ENCODE measurements at regions not wholly inside any gene's neighbourhood (a gene's known extent, or its start where the extent isn't known, plus 50 kb on each side); places are given as distances from the start of the nearest gene placed in this dataset.

GRCh38 chr2:67707896-67708295 lies 310.8 kb downstream of the ETAA1 start:
- H3K9ac ChIP-seq (ENCODE audit: low read length in 2 of 2): no peak overlapping the region
- H3K9me3 ChIP-seq (ENCODE audit: control insufficient read depth in 2 of 2, low read length in 2 of 2): no peaks in the 10 kb centered on the region
- no peaks in the 10 kb centered on the region for H3K4me1 ChIP-seq (ENCODE audit: control insufficient read depth, insufficient read depth, low read length)
- no peak overlapping the region for H3K4me3 ChIP-seq (ENCODE audit: low read length in 2 of 2)
- no peak overlapping the region for H3K27ac ChIP-seq (ENCODE audit: low read length)
- H3K36me3 ChIP-seq (ENCODE audit: control insufficient read depth in 2 of 2, insufficient read depth in 2 of 2, low read length in 2 of 2): no peaks in the 10 kb centered on the region
- no peaks in the 10 kb centered on the region for H3K27me3 ChIP-seq (ENCODE audit: control insufficient read depth in 1 of 2, insufficient read depth in 2 of 2, low read length in 2 of 2)

- no peak overlapping the region for H3K4me3 ChIP-seq (ENCODE audit: low read length in 2 of 2)
- H3K36me3 ChIP-seq (ENCODE audit: control insufficient read depth in 2 of 2, insufficient read depth in 2 of 2, low read length in 2 of 2): no peaks in the 10 kb centered on the region
- H3K9me3 ChIP-seq (ENCODE audit: control insufficient read depth in 2 of 2, low read length in 2 of 2): no peaks in the 10 kb centered on the region
- no peak overlapping the region for H3K27ac ChIP-seq (ENCODE audit: low read length)
- H3K27me3 ChIP-seq (ENCODE audit: control insufficient read depth in 1 of 2, insufficient read depth in 2 of 2, low read length in 2 of 2): no peaks in the 10 kb centered on the region
- no peaks in the 10 kb centered on the region for H3K4me1 ChIP-seq (ENCODE audit: control insufficient read depth, insufficient read depth, low read length)
- H3K9ac ChIP-seq (ENCODE audit: low read length in 2 of 2): no peak overlapping the region
Measured at GRCh38 chr2:67709835-67710234, 312.7 kb downstream of the ETAA1 start.

GRCh38 chr2:67712484-67712883 lies 315.4 kb downstream of the ETAA1 start:
- Histone ChIP-seq H3K4me3 (ENCODE audit: low read length in 2 of 2) (no peak overlapping the region), H3K9ac (ENCODE audit: low read length in 2 of 2) (no peak overlapping the region), H3K36me3 (ENCODE audit: control insufficient read depth in 2 of 2, insufficient read depth in 2 of 2, low read length in 2 of 2) (no peaks in the 10 kb centered on the region), H3K9me3 (ENCODE audit: control insufficient read depth in 2 of 2, low read length in 2 of 2) (no peaks in the 10 kb centered on the region), H3K4me1 (ENCODE audit: control insufficient read depth, insufficient read depth, low read length) (no peaks in the 10 kb centered on the region), H3K27me3 (ENCODE audit: control insufficient read depth in 1 of 2, insufficient read depth in 2 of 2, low read length in 2 of 2) (no peaks in the 10 kb centered on the region), H3K27ac (ENCODE audit: low read length) (no peak overlapping the region)

GRCh38 chr2:67713376-67713775 lies 316.2 kb downstream of the ETAA1 start:
- Histone ChIP-seq H3K27me3 (ENCODE audit: control insufficient read depth in 1 of 2, insufficient read depth in 2 of 2, low read length in 2 of 2) (no peaks in the 10 kb centered on the region), H3K9me3 (ENCODE audit: control insufficient read depth in 2 of 2, low read length in 2 of 2) (no peaks in the 10 kb centered on the region), H3K4me3 (ENCODE audit: low read length in 2 of 2) (no peak overlapping the region), H3K27ac (ENCODE audit: low read length) (no peak overlapping the region), H3K9ac (ENCODE audit: low read length in 2 of 2) (no peak overlapping the region), H3K4me1 (ENCODE audit: control insufficient read depth, insufficient read depth, low read length) (no peaks in the 10 kb centered on the region), H3K36me3 (ENCODE audit: control insufficient read depth in 2 of 2, insufficient read depth in 2 of 2, low read length in 2 of 2) (no peaks in the 10 kb centered on the region)

- Histone ChIP-seq H3K36me3 (ENCODE audit: control insufficient read depth in 2 of 2, insufficient read depth in 2 of 2, low read length in 2 of 2) (no peaks in the 10 kb centered on the region), H3K4me1 (ENCODE audit: control insufficient read depth, insufficient read depth, low read length) (no peaks in the 10 kb centered on the region), H3K27ac (ENCODE audit: low read length) (no peak overlapping the region), H3K27me3 (ENCODE audit: control insufficient read depth in 1 of 2, insufficient read depth in 2 of 2, low read length in 2 of 2) (no peaks in the 10 kb centered on the region), H3K9ac (ENCODE audit: low read length in 2 of 2) (no peak overlapping the region), H3K4me3 (ENCODE audit: low read length in 2 of 2) (no peak overlapping the region), H3K9me3 (ENCODE audit: control insufficient read depth in 2 of 2, low read length in 2 of 2) (no peaks in the 10 kb centered on the region)
Measured at GRCh38 chr2:67716895-67717396, 319.8 kb downstream of the ETAA1 start.

- H3K27me3 ChIP-seq (ENCODE audit: control insufficient read depth in 1 of 2, insufficient read depth in 2 of 2, low read length in 2 of 2): no peaks in the 10 kb centered on the region
Measured at GRCh38 chr2:67717692-67718091, 320.6 kb downstream of the ETAA1 start.

GRCh38 chr2:67719351-67719750 lies 322.2 kb downstream of the ETAA1 start:
- Histone ChIP-seq H3K9me3 (ENCODE audit: control insufficient read depth in 2 of 2, low read length in 2 of 2) (no peaks in the 10 kb centered on the region), H3K9ac (ENCODE audit: low read length in 2 of 2) (no peak overlapping the region), H3K4me1 (ENCODE audit: control insufficient read depth, insufficient read depth, low read length) (no peaks in the 10 kb centered on the region), H3K27me3 (ENCODE audit: control insufficient read depth in 1 of 2, insufficient read depth in 2 of 2, low read length in 2 of 2) (no peaks in the 10 kb centered on the region), H3K36me3 (ENCODE audit: control insufficient read depth in 2 of 2, insufficient read depth in 2 of 2, low read length in 2 of 2) (no peaks in the 10 kb centered on the region), H3K4me3 (ENCODE audit: low read length in 2 of 2) (no peak overlapping the region), H3K27ac (ENCODE audit: low read length) (no peak overlapping the region)

More at GRCh38 chr2:67717692-67718091, 320.6 kb downstream of the ETAA1 start:
- H3K27ac ChIP-seq (ENCODE audit: low read length): no peak overlapping the region
- H3K9ac ChIP-seq (ENCODE audit: low read length in 2 of 2): no peak overlapping the region
- H3K4me1 ChIP-seq (ENCODE audit: control insufficient read depth, insufficient read depth, low read length): no peaks in the 10 kb centered on the region
- H3K36me3 ChIP-seq (ENCODE audit: control insufficient read depth in 2 of 2, insufficient read depth in 2 of 2, low read length in 2 of 2): no peaks in the 10 kb centered on the region
- no peak overlapping the region for H3K4me3 ChIP-seq (ENCODE audit: low read length in 2 of 2)
- no peaks in the 10 kb centered on the region for H3K9me3 ChIP-seq (ENCODE audit: control insufficient read depth in 2 of 2, low read length in 2 of 2)

GRCh38 chr2:67721516-67721915 lies 324.4 kb downstream of the ETAA1 start:
- Histone ChIP-seq H3K4me3 (ENCODE audit: low read length in 2 of 2) (no peak overlapping the region), H3K36me3 (ENCODE audit: control insufficient read depth in 2 of 2, insufficient read depth in 2 of 2, low read length in 2 of 2) (no peaks in the 10 kb centered on the region), H3K9ac (ENCODE audit: low read length in 2 of 2) (no peak overlapping the region), H3K27ac (ENCODE audit: low read length) (no peak overlapping the region), H3K27me3 (ENCODE audit: control insufficient read depth in 1 of 2, insufficient read depth in 2 of 2, low read length in 2 of 2) (no peaks in the 10 kb centered on the region), H3K4me1 (ENCODE audit: control insufficient read depth, insufficient read depth, low read length) (no peaks in the 10 kb centered on the region), H3K9me3 (ENCODE audit: control insufficient read depth in 2 of 2, low read length in 2 of 2) (no peaks in the 10 kb centered on the region)

- H3K27ac ChIP-seq (ENCODE audit: low read length): no peak overlapping the region
- H3K36me3 ChIP-seq (ENCODE audit: control insufficient read depth in 2 of 2, insufficient read depth in 2 of 2, low read length in 2 of 2): no peaks in the 10 kb centered on the region
- H3K27me3 ChIP-seq (ENCODE audit: control insufficient read depth in 1 of 2, insufficient read depth in 2 of 2, low read length in 2 of 2): no peaks in the 10 kb centered on the region
- no peaks in the 10 kb centered on the region for H3K9me3 ChIP-seq (ENCODE audit: control insufficient read depth in 2 of 2, low read length in 2 of 2)
- H3K4me1 ChIP-seq (ENCODE audit: control insufficient read depth, insufficient read depth, low read length): no peaks in the 10 kb centered on the region
- no peak overlapping the region for H3K4me3 ChIP-seq (ENCODE audit: low read length in 2 of 2)
- H3K9ac ChIP-seq (ENCODE audit: low read length in 2 of 2): no peak overlapping the region
Measured at GRCh38 chr2:67724261-67724660, 327.1 kb downstream of the ETAA1 start.

GRCh38 chr2:67725731-67726130 lies 328.6 kb downstream of the ETAA1 start:
- Histone ChIP-seq H3K4me1 (ENCODE audit: control insufficient read depth, insufficient read depth, low read length) (no peaks in the 10 kb centered on the region), H3K27me3 (ENCODE audit: control insufficient read depth in 1 of 2, insufficient read depth in 2 of 2, low read length in 2 of 2) (no peaks in the 10 kb centered on the region), H3K27ac (ENCODE audit: low read length) (no peak overlapping the region), H3K9me3 (ENCODE audit: control insufficient read depth in 2 of 2, low read length in 2 of 2) (no peaks in the 10 kb centered on the region), H3K9ac (ENCODE audit: low read length in 2 of 2) (no peak overlapping the region), H3K36me3 (ENCODE audit: control insufficient read depth in 2 of 2, insufficient read depth in 2 of 2, low read length in 2 of 2) (no peaks in the 10 kb centered on the region), H3K4me3 (ENCODE audit: low read length in 2 of 2) (no peak overlapping the region)

- no peaks in the 10 kb centered on the region for H3K27me3 ChIP-seq (ENCODE audit: control insufficient read depth in 1 of 2, insufficient read depth in 2 of 2, low read length in 2 of 2)
- H3K36me3 ChIP-seq (ENCODE audit: control insufficient read depth in 2 of 2, insufficient read depth in 2 of 2, low read length in 2 of 2): no peaks in the 10 kb centered on the region
- H3K4me1 ChIP-seq (ENCODE audit: control insufficient read depth, insufficient read depth, low read length): no peaks in the 10 kb centered on the region
- no peak overlapping the region for H3K27ac ChIP-seq (ENCODE audit: low read length)
- H3K4me3 ChIP-seq (ENCODE audit: low read length in 2 of 2): no peak overlapping the region
- no peak overlapping the region for H3K9ac ChIP-seq (ENCODE audit: low read length in 2 of 2)
- H3K9me3 ChIP-seq (ENCODE audit: control insufficient read depth in 2 of 2, low read length in 2 of 2): no peaks in the 10 kb centered on the region
Measured at GRCh38 chr2:67726416-67726815, 329.3 kb downstream of the ETAA1 start.
